GM12891 (cell line): ENCODE measurements at regions not wholly inside any gene's neighbourhood (a gene's known extent, or its start where the extent isn't known, plus 50 kb on each side); places are given as distances from the start of the nearest gene placed in this dataset.

Experiments
- POLR2A ChIP-seq: IDR thresholded peaks from 2 replicates; pipeline ENCODE4 v1.6.1; 2011; ENCODE audit warnings: low read depth, low read length, control low read depth
- POLR2AphosphoS5 ChIP-seq: IDR thresholded peaks from 2 replicates; pipeline ENCODE4 v1.6.1; 2011; ENCODE audit warnings: low read depth, low read length, control low read depth

DNA sequence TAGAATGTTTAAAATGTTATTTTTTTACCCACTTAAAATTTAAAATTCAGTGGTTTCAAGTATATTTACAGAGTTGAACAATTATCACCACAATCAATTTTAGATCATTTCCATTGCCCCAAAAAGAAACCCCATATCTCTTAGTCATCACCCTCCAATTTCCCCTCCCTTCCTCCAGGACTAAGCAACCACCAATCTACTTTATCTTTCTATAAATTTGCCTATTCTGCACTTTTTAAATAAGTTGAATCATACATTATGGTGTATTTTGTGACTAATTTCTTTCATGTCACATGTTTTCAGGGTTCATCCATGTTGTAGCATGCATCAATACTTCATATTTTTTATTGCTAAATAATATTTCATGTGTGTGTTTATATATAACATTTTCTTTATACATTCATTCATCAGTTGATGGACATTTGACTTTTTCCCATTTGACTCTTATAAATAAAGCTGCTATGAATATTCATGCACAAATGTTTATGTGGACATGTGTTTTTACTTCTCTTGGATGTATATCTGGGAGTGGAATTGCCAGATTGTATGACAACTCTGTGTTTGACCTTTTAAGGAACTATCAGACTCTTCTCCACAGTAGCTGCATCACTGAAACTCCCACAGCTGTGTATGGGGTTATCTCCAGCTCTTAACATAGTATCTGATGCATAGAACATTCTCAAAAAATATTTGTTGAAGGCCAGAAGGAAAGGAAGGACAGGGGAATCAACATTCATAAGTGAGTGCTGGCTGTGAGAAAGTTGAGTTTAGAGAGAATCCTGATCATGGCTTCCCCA is 107.8 kb upstream of the OXGR1 start:
- no peak for TF ChIP-seq POLR2AphosphoS5
- TF ChIP-seq POLR2A, result no peak
